DND-41 (cell line): ENCODE measurements at regions not wholly inside any gene's neighbourhood (a gene's known extent, or its start where the extent isn't known, plus 50 kb on each side); places are given as distances from the start of the nearest gene placed in this dataset.
"Not testable (repeated sequence)": the region's sequence is repeated elsewhere in the genome, so short reads cannot be mapped to it uniquely, and the experiment has no call there.

ENCODE experiments used
- CTCF ChIP-seq: IDR thresholded peaks from 2 replicates; pipeline ENCODE4 v1.5.1; 2012; ENCODE audit warnings: borderline replicate concordance, low read length, moderate library complexity, mild to moderate bottlenecking; ENCODE audit not compliant: poor library complexity, severe bottlenecking; ENCODE audit errors: extremely low read depth
- EZH2 ChIP-seq: IDR thresholded peaks from 3 replicates; pipeline ENCODE4 v1.6.1; 2012; ENCODE audit warnings: borderline replicate concordance, low read depth, mild to moderate bottlenecking, moderate library complexity, low read length, inconsistent platforms; ENCODE audit not compliant: severe bottlenecking

- TF ChIP-seq CTCF, EZH2: not testable (repeated sequence)
These were observed 518.5 kb downstream of the MATN1 start for GRCh38 chr1:30204916-30205315.
